ENCODE measurements at regions not wholly inside any gene's neighbourhood (a gene's known extent, or its start where the extent isn't known, plus 50 kb on each side); places are given as distances from the start of the nearest gene placed in this dataset.
"Not testable (repeated sequence)": the region's sequence is repeated elsewhere in the genome, so short reads cannot be mapped to it uniquely, and the experiment has no call there.

GRCh38 chr1:198986036-198986435 is 347.2 kb downstream of the PTPRC start:
- no peak for DNase-seq

- DNase-seq: no peak
Observed at GRCh38 chr1:198986442-198986841, 347.6 kb downstream of the PTPRC start.

- no peak for DNase-seq
Observed at GRCh38 chr1:199002661-199003060, 363.8 kb downstream of the PTPRC start.

GRCh38 chr1:199007423-199007822 is 368.6 kb downstream of the PTPRC start:
- DNase-seq: no peak

- DNase-seq: no peak
Observed at GRCh38 chr1:199009447-199009846, 370.6 kb downstream of the PTPRC start.

GRCh38 chr1:199010492-199010891 is 371.7 kb downstream of the PTPRC start:
- no peak for DNase-seq

GRCh38 chr1:199010933-199011332 is 372.1 kb downstream of the PTPRC start:
- DNase-seq: no peak

GRCh38 chr1:199015799-199016198 is 377.0 kb downstream of the PTPRC start:
- no peak for DNase-seq

DNA sequence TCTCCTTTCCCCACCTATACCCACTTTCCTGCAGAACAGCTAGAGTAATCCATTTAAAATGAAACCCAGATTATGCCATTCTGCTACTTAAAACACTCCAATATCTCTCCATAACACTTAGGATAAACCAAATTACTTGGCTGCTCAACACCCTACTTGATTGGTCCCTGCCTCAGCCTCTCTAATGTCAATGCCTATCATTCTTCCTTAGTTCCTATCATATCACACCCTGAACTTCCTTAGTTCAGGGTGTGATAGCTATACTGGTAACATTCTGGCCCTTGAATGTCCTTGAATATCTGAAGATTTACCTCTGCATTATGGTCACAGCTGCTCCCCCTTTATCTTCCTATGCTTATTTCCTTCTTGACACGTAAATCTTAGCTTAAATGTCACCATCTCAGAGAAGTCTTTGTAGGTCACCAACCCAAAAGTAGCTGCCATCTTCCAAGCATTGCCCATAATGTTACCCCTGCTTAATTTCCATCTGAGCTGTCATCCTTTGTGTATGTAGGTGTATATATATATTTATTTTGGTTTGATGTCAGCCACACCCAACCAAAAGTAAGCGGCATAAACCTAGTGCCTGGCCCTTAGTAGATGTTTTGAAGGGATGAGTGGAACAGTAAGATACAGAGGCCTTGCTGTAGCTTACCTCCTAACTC is 379.8 kb downstream of the PTPRC start:
- DNase-seq: no peak

- DNase-seq: no peak
Observed at GRCh38 chr1:199020051-199020450, 381.2 kb downstream of the PTPRC start.

- DNase-seq: no peak
Observed at GRCh38 chr1:199020904-199021303, 382.1 kb downstream of the PTPRC start.

- DNase-seq: no peak
Observed at GRCh38 chr1:199029401-199029800, 390.6 kb downstream of the PTPRC start.

GRCh38 chr1:199029855-199030254 is 391.0 kb downstream of the PTPRC start:
- DNase-seq: no peak

DNA sequence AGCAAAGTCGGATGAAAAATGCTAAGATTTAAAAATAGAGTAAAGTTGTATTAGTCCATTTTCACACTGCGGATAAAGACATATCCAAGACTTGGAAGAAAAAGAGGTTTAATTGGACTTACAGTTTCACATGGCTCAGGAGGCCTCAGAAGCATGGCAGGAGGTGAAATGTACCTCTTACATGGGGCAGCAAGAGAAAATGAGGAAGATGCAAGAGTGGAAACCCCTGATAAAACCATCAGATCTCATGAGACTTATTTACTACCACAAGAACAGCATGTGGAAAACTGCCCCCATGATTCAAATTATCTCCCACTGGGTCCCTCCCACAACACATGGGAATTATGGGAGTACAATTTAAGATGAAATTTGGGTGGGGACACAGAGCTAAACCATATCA is 391.7 kb downstream of the PTPRC start:
- DNase-seq: not testable (repeated sequence)

- DNase-seq: not testable (repeated sequence)
Observed at GRCh38 chr1:199031170-199031569, 392.3 kb downstream of the PTPRC start.

GRCh38 chr1:199032479-199032878 is 393.6 kb downstream of the PTPRC start:
- DNase-seq: not testable (repeated sequence)

- DNase-seq: no peak
Observed at GRCh38 chr1:199033661-199034060, 394.8 kb downstream of the PTPRC start.

- no peak for DNase-seq
Observed at GRCh38 chr1:199038156-199038555, 399.3 kb downstream of the PTPRC start.

DNA sequence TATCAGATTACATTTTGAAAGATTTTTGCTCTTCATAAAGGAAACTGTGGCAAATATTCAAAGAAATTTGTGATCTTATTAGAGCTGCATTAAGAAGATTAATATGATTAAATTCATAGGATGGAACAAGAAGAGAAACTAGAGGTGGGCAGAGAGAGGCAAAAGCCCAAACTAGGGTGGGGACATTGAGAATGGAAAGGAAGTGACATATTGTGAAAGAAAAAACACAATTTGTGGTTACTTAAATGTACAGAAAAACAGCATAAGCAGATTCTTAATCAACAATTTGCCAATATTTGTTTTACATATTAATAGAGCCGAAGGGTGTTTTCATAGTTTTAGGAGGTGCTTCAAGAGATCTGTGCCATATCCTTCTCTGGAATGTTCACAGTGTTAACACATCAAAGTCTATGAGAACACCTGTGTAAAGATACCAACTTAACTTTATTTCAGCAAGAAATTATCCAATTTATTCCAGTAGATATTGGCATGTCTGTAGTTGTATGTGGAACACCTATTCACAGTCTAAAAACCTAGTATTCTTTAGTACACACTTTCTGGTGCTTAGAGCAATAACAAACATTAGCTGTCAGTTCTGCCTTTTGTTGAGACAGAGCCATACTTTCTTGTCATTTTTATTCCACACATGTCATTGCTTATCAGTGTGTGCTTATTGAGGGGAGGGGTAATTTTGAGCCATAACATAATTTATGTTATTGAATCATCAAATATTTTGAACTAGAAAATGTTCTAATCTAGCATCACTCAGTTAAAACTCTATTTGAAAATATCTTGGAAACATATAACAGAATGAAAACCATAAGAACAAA is 401.5 kb downstream of the PTPRC start:
- DNase-seq: no peak

DNA sequence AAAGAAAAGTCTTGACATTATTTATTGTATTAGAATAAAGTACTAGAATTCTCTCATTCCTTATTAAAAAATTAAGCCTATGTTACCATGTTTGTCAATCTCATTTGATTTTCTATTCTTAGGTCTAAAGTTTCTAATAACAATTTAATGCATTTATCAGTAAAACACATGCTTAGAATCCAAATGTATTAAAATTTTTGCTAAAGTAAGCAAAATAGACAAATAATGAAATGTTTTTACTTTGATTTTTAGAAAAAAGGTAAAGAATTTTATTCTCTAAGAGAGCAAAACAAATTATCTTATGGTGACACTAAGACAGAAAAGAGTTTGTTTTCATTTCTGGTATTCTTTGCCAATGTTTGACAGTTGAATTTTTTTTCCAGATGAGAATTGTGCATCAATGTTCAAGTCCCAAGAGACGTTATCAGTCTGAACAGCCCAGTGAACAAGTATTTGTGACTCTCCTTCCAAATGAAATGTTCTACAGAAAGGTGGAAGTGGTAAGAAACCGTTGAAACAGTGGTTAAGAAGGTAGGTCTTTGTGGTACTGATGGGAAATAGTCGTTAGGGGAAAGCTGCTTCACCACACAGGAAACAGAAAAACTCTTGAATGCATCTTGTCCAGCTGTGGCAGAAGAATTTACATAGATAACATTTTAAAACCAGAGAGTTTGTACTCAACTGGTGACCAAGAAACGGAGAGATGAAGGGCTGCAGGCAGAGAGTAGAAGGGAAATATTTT is 402.5 kb downstream of the PTPRC start:
- DNase-seq: no peak

- no peak for DNase-seq
Observed at GRCh38 chr1:199042193-199042592, 403.4 kb downstream of the PTPRC start.

GRCh38 chr1:199044191-199044590 is 405.4 kb downstream of the PTPRC start:
- DNase-seq: no peak

DNA sequence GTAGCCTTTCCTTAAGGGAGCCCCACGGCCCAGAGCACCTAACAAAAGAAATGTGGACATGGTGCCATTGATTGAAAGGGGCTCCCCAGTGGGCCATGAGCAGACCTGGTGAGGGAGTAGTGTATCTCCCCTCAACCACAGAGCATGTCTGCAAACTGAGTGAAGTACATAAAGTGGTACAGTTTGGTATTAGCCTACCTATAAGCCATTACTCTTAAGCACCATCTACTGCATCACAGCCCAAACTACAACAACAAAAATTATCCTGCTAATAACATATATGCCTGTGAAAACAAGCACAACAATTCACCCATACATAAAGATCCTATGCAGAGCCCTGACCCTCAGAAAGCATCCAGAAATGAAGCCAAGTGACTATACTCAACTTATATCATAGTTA is 407.8 kb downstream of the PTPRC start:
- no peak for DNase-seq

- no peak for DNase-seq
Observed at GRCh38 chr1:199054694-199055093, 415.9 kb downstream of the PTPRC start.

Data from retina (tissue), 1 donor.